Stimulated activated effector memory CD8-positive, alpha-beta T cell treated with anti-CD3 and anti-CD28 coated beads, Interleukin-12 subunit alpha, Interleukin-12 subunit beta, amount 100 ng/mL, for 72 hours (primary cell): ENCODE measurements at regions not wholly inside any gene's neighbourhood (a gene's known extent, or its start where the extent isn't known, plus 50 kb on each side); places are given as distances from the start of the nearest gene placed in this dataset.

Experiments used
- ATAC-seq: fragments of 150-1000 bp; cut with Tn5 transposase; 2 replicates; pipeline ENCODE4 v1.10.0; 2021
- DNase-seq, 2 donors: peaks; one replicate each; pipeline ENCODE4 v3.0.0; 2021 to 2022; ENCODE audit warnings: low spot score in 2 of 2
- H3K27ac Mint-ChIP-seq: one replicate; pipeline ENCODE4 v1.8.0; 2022; ENCODE audit warnings: mild to moderate bottlenecking, mixed read lengths
- H3K36me3 Mint-ChIP-seq: one replicate; pipeline ENCODE4 v1.8.0; 2022; ENCODE audit warnings: mild to moderate bottlenecking, mixed read lengths
- H3K4me1 Mint-ChIP-seq: one replicate; pipeline ENCODE4 v1.8.0; 2022; ENCODE audit warnings: mixed read lengths
- H3K4me3 Mint-ChIP-seq: one replicate; pipeline ENCODE4 v1.8.0; 2022; ENCODE audit warnings: mild to moderate bottlenecking, mixed read lengths
- H3K9me3 Mint-ChIP-seq: one replicate; pipeline ENCODE4 v1.8.0; 2022; ENCODE audit warnings: mixed read lengths

DNA sequence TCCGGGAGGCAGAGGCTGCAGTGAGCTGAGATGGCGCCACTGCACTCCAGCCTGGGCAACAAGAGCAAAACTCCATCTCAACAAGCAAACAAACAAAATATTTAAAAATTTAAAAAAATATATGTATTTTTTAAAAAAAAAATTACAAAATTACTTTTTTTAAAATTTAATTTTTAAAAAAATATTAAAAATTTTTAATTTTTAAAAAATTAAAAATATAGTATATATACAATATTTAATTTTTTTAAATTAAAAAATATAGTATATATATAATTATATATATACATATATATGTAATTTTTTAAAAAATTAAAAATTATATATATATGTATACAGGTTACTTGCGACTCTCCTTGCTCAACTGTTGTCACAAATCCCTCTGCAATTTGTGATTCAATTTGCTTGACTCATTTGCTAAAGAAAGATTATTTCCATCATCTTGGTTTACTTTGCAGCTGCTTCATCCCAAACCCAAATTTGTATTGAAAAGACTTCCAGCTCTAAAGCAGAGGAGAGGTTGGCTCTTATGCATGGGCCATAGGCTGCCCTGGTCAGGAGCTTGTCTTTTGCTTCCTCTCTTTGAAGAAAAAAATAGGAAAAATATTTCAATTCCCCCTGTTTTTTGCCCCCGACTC, 247.4 kb upstream of the IRX3 start:
- H3K27ac Mint-ChIP-seq: no peak overlapping the region
- H3K4me1 Mint-ChIP-seq: no peaks in the 10 kb centered on the region
- no peaks in the 10 kb centered on the region for H3K36me3 Mint-ChIP-seq
- peaks cover 3% of the 10 kb centered on the region for H3K9me3 Mint-ChIP-seq
- ATAC-seq: no peak
- no peak for DNase-seq
- no peak overlapping the region for H3K4me3 Mint-ChIP-seq

GRCh38 chr16:54526916-54527315, 240.3 kb upstream of the IRX3 start:
- no peak overlapping the region for H3K27ac Mint-ChIP-seq
- no peaks in the 10 kb centered on the region for H3K36me3 Mint-ChIP-seq
- no peak for DNase-seq
- no peak for ATAC-seq
- no peaks in the 10 kb centered on the region for H3K4me1 Mint-ChIP-seq
- H3K4me3 Mint-ChIP-seq: no peak overlapping the region
- peaks cover 3% of the 10 kb centered on the region for H3K9me3 Mint-ChIP-seq

DNA sequence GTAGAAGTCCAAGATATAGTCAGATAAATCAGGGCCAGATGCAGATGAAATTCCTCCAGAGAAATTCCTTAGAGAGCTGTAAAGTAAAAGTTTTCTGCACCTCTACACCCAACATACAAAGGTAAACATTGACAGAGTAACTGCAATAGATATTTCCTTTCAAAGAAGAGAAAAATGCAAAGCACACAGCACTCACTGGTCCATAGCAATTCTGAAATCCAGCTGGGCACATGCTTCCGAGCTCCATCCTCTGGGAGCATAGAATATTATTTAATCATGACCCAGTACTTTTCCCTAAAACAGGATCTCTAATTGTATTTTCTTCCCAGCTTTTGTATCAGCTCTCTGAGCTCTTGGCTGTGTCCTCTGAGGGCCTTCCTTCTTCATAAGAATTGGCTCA, 239.5 kb upstream of the IRX3 start:
- no peaks in the 10 kb centered on the region for H3K4me1 Mint-ChIP-seq
- H3K27ac Mint-ChIP-seq: no peak overlapping the region
- DNase-seq (no peak), ATAC-seq (no peak)
- H3K36me3 Mint-ChIP-seq: no peaks in the 10 kb centered on the region
- H3K9me3 Mint-ChIP-seq: peaks cover 3% of the 10 kb centered on the region
- H3K4me3 Mint-ChIP-seq: no peak overlapping the region

GRCh38 chr16:54525104-54525503, 238.5 kb upstream of the IRX3 start:
- no peak overlapping the region for H3K27ac Mint-ChIP-seq
- ATAC-seq (no peak), DNase-seq (no peak)
- H3K9me3 Mint-ChIP-seq: peaks cover 3% of the 10 kb centered on the region
- H3K4me3 Mint-ChIP-seq: no peak overlapping the region
- no peaks in the 10 kb centered on the region for H3K4me1 Mint-ChIP-seq
- no peaks in the 10 kb centered on the region for H3K36me3 Mint-ChIP-seq

GRCh38 chr16:54522584-54522983, 236.0 kb upstream of the IRX3 start:
- DNase-seq (no peak), ATAC-seq (no peak)
- Mint-ChIP-seq H3K9me3 (peaks cover 6% of the 10 kb centered on the region), H3K4me3 (no peak overlapping the region), H3K4me1 (no peaks in the 10 kb centered on the region), H3K27ac (no peak overlapping the region), H3K36me3 (no peaks in the 10 kb centered on the region)

- Mint-ChIP-seq H3K27ac (no peak overlapping the region), H3K36me3 (no peaks in the 10 kb centered on the region), H3K4me3 (no peak overlapping the region), H3K4me1 (no peaks in the 10 kb centered on the region), H3K9me3 (peaks cover 6% of the 10 kb centered on the region)
- no peak for DNase-seq
- no peak for ATAC-seq
These were observed 234.7 kb upstream of the IRX3 start for GRCh38 chr16:54521327-54521726.

DNA sequence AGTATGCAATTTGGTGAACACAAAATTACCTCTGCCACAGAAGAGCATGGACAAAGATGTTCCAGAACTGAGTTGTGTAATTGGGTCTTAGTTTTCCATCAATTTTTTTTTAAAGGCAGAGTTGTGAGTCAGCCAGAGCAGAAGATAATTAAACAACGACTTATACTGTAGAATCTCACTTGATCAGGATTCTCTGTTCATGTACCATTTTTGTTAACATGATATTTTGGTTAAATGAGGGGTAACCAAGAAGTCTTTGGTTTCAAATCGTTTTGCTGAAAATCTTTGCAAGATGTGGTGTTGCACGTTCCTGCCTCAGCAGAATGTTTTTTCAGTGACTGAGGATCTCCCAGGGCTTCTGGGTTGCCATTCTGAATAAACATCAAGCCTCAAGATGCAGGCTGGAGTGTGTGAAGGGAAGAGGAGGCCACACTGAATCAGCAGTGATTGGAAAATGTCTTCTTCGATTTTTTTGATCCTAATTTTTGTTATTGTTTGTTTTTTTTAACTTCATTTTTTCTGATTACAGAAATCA, 232.6 kb upstream of the IRX3 start:
- H3K4me3 Mint-ChIP-seq: no peak overlapping the region
- no peaks in the 10 kb centered on the region for H3K4me1 Mint-ChIP-seq
- no peak for ATAC-seq
- H3K9me3 Mint-ChIP-seq: peaks cover 3% of the 10 kb centered on the region
- H3K27ac Mint-ChIP-seq: no peak overlapping the region
- DNase-seq: no peak
- no peaks in the 10 kb centered on the region for H3K36me3 Mint-ChIP-seq

DNA sequence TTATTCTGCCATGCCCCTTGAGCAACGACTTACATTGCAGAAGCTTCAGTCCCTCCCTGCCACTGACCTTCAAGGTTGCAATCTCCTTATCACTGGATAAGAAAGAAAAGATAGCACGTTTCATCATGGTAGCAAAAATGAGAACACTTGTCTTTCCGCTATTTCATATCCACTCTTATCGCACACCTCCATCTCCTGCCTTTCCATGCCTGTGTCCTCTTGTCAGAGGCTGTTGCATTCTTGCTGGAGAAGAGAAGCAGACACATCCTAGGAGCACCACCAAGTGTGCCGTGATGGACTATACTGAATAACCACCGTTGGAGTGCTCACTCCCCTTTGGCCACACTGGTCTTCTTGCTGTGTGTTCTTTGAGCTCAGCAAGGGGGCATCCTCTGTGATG, 230.6 kb upstream of the IRX3 start:
- ATAC-seq (no peak), DNase-seq (no peak)
- no peak overlapping the region for H3K27ac Mint-ChIP-seq
- H3K4me1 Mint-ChIP-seq: no peaks in the 10 kb centered on the region
- H3K9me3 Mint-ChIP-seq: peaks cover 3% of the 10 kb centered on the region
- no peaks in the 10 kb centered on the region for H3K36me3 Mint-ChIP-seq
- no peak overlapping the region for H3K4me3 Mint-ChIP-seq

GRCh38 chr16:54512467-54512995, 225.9 kb upstream of the IRX3 start:
- H3K9me3 Mint-ChIP-seq: no peaks in the 10 kb centered on the region
- no peak overlapping the region for H3K27ac Mint-ChIP-seq
- no peaks in the 10 kb centered on the region for H3K36me3 Mint-ChIP-seq
- H3K4me3 Mint-ChIP-seq: no peak overlapping the region
- DNase-seq: no peak
- no peak for ATAC-seq
- no peaks in the 10 kb centered on the region for H3K4me1 Mint-ChIP-seq

- no peaks in the 10 kb centered on the region for H3K4me1 Mint-ChIP-seq
- H3K9me3 Mint-ChIP-seq: no peaks in the 10 kb centered on the region
- DNase-seq (no peak), ATAC-seq (no peak)
- H3K36me3 Mint-ChIP-seq: no peaks in the 10 kb centered on the region
- H3K4me3 Mint-ChIP-seq: no peak overlapping the region
- no peak overlapping the region for H3K27ac Mint-ChIP-seq
These were observed 224.7 kb upstream of the IRX3 start for GRCh38 chr16:54511222-54511731.

- H3K4me3 Mint-ChIP-seq: no peak overlapping the region
- no peak for ATAC-seq
- no peak overlapping the region for H3K27ac Mint-ChIP-seq
- no peaks in the 10 kb centered on the region for H3K4me1 Mint-ChIP-seq
- no peak for DNase-seq
- H3K36me3 Mint-ChIP-seq: no peaks in the 10 kb centered on the region
- no peaks in the 10 kb centered on the region for H3K9me3 Mint-ChIP-seq
These were observed 224.2 kb upstream of the IRX3 start for GRCh38 chr16:54510685-54511221.

- no peaks in the 10 kb centered on the region for H3K36me3 Mint-ChIP-seq
- DNase-seq: no peak
- H3K4me3 Mint-ChIP-seq: no peak overlapping the region
- H3K27ac Mint-ChIP-seq: no peak overlapping the region
- H3K4me1 Mint-ChIP-seq: no peaks in the 10 kb centered on the region
- H3K9me3 Mint-ChIP-seq: no peaks in the 10 kb centered on the region
- no peak for ATAC-seq
These were observed 222.9 kb upstream of the IRX3 start for GRCh38 chr16:54509456-54509855.

GRCh38 chr16:54508351-54508750, 221.8 kb upstream of the IRX3 start:
- Mint-ChIP-seq H3K9me3 (no peaks in the 10 kb centered on the region), H3K4me3 (no peak overlapping the region), H3K36me3 (no peaks in the 10 kb centered on the region), H3K27ac (no peak overlapping the region), H3K4me1 (no peaks in the 10 kb centered on the region)
- ATAC-seq (no peak), DNase-seq (no peak)

- no peak overlapping the region for H3K27ac Mint-ChIP-seq
- H3K36me3 Mint-ChIP-seq: no peaks in the 10 kb centered on the region
- H3K9me3 Mint-ChIP-seq: no peaks in the 10 kb centered on the region
- ATAC-seq (no peak), DNase-seq (no peak)
- no peaks in the 10 kb centered on the region for H3K4me1 Mint-ChIP-seq
- H3K4me3 Mint-ChIP-seq: no peak overlapping the region
These were observed 220.3 kb upstream of the IRX3 start for GRCh38 chr16:54506741-54507500.

DNA sequence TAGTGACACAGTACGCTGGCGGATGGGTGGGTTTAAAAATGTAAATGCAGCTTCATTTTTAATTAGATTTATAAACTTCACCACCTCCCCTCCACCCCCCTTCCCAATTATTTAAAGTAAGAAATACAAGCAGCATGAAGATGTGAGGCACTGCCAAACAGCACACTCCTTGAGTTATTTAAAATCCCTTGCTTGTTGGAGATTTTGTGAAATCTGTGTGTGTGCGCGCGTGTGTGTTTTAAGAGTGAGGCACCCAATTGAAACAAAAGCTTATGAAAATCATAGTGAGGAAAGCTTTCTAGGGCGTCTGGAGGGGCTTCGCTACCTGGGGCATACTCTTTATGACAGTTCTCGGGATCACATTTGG, 219.6 kb upstream of the IRX3 start:
- Mint-ChIP-seq H3K4me3 (no peak overlapping the region), H3K4me1 (no peaks in the 10 kb centered on the region), H3K9me3 (no peaks in the 10 kb centered on the region), H3K27ac (no peak overlapping the region), H3K36me3 (no peaks in the 10 kb centered on the region)
- no peak for DNase-seq
- no peak for ATAC-seq
